ENCODE measurements at regions not wholly inside any gene's neighbourhood (a gene's known extent, or its start where the extent isn't known, plus 50 kb on each side); places are given as distances from the start of the nearest gene placed in this dataset.
"Not testable (repeated sequence)": the region's sequence is repeated elsewhere in the genome, so short reads cannot be mapped to it uniquely, and the experiment has no call there.

DNA sequence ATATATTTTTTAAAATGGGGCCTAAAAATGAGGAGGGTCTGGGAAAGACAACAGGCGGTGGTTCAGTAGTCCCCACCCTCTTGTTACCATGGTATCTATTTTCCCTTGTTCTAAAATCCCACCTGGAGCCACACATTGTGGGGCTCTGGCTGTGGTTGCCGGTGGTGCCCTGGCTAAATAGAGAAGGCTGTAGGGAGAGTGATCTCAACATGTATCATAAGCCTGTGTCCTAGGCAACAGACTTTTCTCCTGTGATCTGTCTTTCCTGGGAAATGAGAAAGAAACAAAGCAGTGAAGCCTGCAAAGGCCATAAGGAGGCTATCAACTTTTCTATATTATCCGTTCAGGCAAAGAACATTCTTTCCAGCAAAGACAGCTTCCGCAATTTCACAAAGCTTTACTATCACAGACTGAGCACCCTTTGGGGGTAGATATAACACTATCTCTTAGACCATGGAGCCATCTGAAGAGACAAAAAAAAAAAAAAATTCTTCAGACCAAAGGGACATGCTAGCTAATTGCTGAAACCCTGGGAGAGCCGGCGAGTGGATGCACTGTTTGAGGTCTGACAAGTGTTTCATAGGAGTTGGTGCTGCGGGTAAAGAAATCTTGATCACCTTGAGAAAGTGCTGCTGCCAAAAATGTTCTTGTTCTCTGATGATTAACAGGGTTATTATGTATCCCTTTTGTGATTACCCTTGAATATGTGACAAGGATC is 879.2 kb upstream of the DDX18 start:
- no peak for DNase-seq

GRCh38 chr2:116948258-116948657 is 866.2 kb upstream of the DDX18 start:
- DNase-seq: no peak

GRCh38 chr2:116949249-116949648 is 865.2 kb upstream of the DDX18 start:
- no peak for DNase-seq

DNA sequence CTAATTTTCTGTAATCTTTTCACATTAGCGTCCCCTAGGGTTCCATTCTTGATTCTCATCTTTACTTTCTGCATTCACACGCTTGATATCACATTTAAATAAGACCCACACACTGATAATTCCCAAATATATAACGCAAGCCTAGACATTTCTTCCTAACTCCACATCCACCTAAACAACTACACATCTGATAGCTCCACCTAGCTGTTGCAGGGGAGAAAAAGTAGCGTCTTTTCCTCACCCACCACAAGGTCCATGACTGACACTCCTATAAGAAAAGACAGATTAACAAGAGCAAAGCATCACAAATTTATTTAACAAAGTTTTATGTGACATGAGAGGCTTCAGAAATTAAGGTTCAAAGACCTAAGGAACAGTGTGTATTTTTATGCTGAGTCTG is 862.2 kb upstream of the DDX18 start:
- peak in 1 of 2 experiments; percentile 15 for DNase-seq

GRCh38 chr2:116955646-116956045 is 858.8 kb upstream of the DDX18 start:
- DNase-seq: no peak

DNA sequence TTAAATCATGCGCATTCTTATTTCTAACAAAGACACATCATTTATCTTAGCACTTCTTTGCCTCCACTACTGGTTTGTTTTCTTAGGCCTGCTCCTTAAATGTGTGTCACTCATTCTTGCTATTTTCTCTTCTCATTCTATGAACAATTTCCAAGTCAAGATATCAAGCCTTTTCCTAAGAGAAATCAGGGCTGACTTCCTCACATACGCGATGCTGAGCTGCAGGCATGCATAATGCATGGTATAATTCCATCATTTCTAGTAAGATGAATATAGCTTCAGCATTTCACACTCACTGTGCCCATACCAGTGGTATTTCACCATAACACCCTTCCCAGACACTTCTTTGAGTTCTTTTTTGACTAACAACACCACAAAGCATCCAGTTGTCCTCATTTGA is 838.9 kb upstream of the DDX18 start:
- DNase-seq: no peak

- no peak for DNase-seq
These were observed 834.4 kb upstream of the DDX18 start for GRCh38 chr2:116979916-116980764.

DNA sequence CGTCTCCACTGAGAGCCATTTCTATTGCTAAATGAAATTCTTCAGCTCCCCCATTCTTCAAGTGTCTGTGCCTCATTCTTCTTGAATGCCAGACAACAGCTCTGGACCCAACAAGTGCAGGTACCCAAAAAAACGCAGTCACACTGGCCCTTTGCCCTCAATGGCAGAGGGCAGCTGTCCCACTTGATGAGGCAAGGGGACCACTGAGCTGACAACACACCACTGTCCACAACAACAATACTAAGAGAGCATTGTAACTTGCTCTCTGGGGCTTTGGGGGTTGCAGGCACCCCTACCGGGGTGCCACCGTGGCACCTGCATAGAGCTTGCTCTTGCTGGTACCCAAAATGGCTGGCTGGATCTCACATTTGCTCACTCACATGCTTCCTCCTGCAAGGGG is 827.0 kb upstream of the DDX18 start:
- DNase-seq: no peak

DNA sequence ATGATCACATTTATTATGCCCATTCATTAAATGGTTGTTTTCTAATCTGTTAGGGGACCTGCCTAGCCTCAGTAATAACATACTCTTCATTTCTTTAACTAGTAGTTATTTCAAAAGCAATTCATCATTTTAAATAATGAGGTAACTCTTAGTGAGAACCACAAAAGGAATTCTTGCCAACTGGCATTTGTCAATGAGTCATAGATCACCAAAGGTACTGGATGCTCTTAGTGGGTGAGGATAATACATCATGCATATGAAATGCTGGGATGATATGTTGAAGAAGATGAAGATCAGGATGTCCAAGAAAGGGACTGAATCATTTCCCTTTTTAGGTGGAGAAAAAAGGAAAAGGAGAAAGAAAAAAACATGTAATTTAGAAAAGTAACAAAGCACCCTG is 826.2 kb upstream of the DDX18 start:
- DNase-seq: no peak

GRCh38 chr2:117019357-117019756 is 795.1 kb upstream of the DDX18 start:
- no peak for DNase-seq

DNA sequence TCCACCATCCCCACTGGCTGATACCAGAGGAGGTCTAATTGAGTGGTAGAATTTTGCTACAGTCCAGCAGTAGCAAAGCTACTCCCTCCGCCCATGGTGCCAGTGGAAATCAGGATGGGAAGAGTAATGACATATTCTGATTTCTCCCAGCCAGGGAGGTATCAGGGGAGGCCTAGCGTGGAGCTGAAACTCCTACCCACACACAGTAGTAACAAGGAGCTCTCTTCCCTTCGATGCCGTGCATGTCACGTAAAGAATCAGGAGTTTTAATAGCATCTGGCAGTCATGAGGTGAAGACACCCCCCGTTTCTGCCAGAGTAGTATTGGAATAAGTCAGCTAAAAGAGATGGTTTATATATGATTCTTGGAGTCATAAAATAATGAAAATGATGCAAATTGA is 786.8 kb upstream of the DDX18 start:
- no peak for DNase-seq

DNA sequence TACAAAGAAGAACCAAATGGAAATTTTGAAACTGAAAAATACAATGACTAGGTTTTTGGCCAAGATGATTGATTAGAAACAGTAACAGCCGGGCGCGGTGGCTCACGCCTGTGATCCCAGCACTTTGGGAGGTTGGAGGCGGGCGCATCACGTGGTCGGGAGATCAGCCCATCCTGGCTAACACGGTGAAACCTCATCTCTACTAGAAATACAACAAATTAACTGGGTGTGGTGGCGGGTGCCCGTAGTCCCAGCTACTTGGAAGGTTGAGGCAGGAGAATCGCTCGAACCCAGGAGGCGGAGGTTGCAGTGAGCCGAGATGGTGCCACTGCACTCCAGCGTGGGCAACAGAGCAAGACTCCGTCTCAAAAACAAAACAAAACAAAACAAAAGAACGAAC is 785.8 kb upstream of the DDX18 start:
- not testable (repeated sequence) for DNase-seq

DNA sequence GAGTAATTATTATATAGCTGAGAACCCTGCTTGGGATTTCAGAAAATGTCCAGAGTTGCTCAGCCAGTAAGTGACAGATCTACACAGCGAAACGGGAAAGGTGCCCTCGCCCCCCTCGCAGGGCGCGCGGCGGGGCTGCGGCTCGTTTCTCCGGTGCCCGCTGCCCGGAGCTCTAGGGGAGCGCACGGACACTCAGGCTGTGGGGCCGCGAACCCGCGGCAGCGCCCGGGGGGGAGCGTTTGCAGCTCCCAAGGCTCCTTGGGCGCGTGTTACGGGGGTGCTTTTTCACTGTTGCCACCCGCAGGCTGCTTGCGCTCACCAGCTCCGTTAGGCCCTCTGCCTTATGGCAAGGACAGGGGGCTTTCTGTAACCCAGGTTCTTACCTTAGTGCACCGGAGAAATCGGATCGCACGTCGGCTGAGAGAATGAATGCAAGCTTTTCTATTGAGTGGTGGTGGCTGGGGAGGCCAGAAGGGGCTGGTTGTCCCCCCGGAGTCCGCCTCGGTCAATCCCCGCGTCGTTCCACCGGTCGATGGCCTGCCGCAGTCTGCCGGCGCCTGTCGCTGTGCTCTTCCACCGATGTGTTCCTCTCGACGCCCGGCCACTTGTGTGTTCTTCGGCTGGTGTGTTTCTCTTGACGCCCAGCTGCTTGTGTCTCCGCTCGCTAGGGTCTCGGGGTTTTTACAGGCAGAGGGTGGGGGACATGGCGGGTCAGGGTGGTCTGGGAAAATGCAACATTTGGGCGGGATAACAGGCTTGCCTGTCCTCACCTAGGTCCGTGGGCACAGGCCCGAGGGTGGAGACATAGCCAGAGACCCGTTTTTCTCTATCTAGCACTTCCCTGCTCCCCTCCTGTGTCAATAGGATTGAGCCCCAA is 758.8 kb upstream of the DDX18 start:
- DNase-seq: no peak

GRCh38 chr2:117056376-117056748 is 758.1 kb upstream of the DDX18 start:
- no peak for DNase-seq

DNA sequence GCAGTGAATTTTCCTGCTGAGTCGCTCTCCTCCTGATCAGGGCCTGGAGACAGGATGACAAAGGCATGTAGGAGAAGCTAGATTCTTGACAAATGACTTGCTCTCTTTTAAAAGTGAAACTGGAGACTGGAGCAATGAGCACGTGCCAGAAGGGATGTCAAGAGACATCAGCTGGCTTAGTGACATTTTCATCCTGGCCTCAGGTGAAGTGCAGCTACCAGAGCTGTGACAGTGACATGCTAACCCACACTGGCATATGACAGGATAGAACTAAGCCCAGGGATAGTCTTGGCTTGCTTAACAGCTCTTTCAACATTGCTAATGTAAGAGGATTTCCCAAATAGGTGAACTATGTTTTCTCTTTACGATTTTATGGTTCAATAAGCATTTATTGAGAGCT is 757.5 kb upstream of the DDX18 start:
- DNase-seq: no peak

GRCh38 chr2:117058366-117058765 is 756.1 kb upstream of the DDX18 start:
- DNase-seq: no peak

- no peak for DNase-seq
These were observed 750.5 kb upstream of the DDX18 start for GRCh38 chr2:117064021-117064420.

- no peak for DNase-seq
These were observed 748.6 kb upstream of the DDX18 start for GRCh38 chr2:117065912-117066311.

DNA sequence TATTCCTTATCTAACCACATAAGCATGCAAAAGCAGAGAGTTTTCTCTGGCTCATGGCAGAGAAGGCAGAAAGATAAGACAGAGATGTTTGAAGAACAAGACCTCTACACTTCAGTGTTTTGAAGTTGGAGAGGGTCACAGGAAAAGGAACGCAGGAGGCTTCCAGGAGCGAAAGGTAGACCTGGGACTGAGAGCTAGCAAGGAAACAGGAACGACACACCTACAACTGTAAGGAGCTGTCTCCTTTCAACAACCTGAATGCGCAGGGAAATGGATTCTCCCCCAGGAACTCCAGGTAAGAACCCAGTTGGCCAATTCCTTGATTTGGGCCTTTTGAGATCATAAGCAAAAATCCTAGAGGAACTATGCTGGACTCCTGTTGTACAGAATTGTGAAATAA is 746.6 kb upstream of the DDX18 start:
- no peak for DNase-seq

DNA sequence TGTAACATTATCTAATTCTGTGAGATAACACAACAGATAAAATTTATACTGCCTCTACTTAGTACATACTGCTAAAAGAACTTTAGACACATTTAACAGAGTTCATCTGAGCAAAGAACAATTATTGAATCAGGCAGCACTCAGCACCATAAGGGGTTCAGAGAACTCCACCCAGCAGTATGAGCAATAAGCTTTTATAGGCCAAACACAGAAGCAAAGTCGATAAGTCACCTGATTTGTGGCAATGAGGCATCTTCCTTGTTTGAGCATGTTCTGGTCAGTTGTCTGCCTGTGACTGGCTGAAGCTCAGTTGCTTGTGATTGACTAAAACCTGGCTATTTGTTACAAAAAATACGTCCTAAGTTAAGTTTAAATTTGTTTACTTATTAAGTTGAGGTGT is 746.1 kb upstream of the DDX18 start:
- DNase-seq: no peak

DNA sequence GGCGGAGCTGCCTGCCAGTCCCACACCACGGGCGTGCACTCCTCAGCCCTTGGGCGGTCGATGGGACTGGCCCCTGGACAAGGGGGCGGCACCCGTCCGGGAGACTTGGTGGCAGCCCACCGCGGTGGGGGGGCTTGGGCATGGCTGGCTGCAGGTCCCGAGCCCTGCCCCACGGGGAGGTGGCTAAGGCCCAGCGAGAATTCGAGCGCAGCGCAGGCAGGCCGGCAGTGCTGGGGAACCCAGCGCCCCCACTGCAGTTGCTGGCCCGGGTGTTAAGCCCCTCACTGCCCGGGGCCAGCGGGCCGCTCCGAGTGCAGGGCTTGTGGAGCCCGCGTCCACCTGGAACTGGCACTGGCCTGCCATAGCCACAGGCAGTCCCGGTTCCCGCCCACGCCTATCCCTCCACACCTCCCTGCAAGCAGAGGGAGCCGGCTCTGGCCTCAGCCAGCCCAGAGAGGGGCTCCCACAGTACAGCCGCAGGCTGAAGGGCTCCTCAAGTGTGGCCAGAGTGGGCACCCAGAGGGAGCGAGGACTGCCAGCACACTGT is 742.9 kb upstream of the DDX18 start:
- no peak for DNase-seq

GRCh38 chr2:117074756-117075155 is 739.7 kb upstream of the DDX18 start:
- no peak for DNase-seq

DNA sequence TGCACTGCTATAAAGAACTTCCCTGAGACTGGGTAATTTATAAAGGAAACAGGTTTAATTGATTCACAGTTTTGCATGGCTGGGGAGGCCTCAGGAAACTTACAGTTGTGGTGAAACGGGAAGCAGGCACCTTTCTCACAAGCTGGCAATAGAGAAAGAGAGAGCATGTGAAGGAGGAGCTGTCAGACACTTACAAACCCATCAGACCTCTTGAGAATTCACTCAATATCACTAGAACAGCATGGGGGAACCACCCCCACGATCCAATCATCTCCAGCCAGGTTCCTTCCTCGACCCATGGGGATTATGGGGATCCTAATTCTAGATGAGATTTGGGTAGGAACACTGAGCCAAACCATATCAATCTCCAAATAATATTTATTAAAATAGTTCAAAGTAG is 729.2 kb upstream of the DDX18 start:
- no peak for DNase-seq
